Right atrium auricular region (tissue), 2 donors: ENCODE measurements at regions not wholly inside any gene's neighbourhood (a gene's known extent, or its start where the extent isn't known, plus 50 kb on each side); places are given as distances from the start of the nearest gene placed in this dataset.

Experiments
- DNase-seq: peaks from one replicate; pipeline ENCODE4 v3.0.0-alpha.2; 2019; ENCODE audit warnings: low spot score
- H3K27ac ChIP-seq, 2 donors: fragments of 200-600 bp; sonication (generic); 1 replicate in 1 of 2; 2 replicates in 1 of 2; pipeline ENCODE4 v1.5.1; 2016 to 2019
- H3K27me3 ChIP-seq, 2 donors: fragments of 200-600 bp; sonication (generic); one replicate each; pipeline versions ENCODE4 v1.5.1 to v1.6.0; 2017 to 2019
- H3K36me3 ChIP-seq: fragments of 200-600 bp; sonication (generic); one replicate; pipeline ENCODE4 v1.5.1; 2016
- H3K4me1 ChIP-seq, 2 donors: fragments of 200-600 bp; sonication (generic); one replicate each; pipeline versions ENCODE4 v1.5.1 to v1.6.0; 2017 to 2019
- H3K4me3 ChIP-seq, 2 donors: fragments of 200-600 bp; sonication (generic); 1 replicate in 1 of 2; 2 replicates in 1 of 2; pipeline ENCODE4 v1.5.1; 2017 to 2019; ENCODE audit warnings: mild to moderate bottlenecking in 1 of 2, moderate library complexity in 1 of 2
- H3K9me3 ChIP-seq, 2 donors: fragments of 200-600 bp; sonication (generic); one replicate each; pipeline ENCODE4 v1.5.1; 2019
- TF ChIP-seq, protein P1 (sequence below), 2 donors: fragments of 200-600 bp; sonication (generic); IDR thresholded peaks; one replicate each; pipeline ENCODE4 v1.5.1; 2019; ENCODE audit warnings: antibody characterized with exemption in 2 of 2

DNA sequence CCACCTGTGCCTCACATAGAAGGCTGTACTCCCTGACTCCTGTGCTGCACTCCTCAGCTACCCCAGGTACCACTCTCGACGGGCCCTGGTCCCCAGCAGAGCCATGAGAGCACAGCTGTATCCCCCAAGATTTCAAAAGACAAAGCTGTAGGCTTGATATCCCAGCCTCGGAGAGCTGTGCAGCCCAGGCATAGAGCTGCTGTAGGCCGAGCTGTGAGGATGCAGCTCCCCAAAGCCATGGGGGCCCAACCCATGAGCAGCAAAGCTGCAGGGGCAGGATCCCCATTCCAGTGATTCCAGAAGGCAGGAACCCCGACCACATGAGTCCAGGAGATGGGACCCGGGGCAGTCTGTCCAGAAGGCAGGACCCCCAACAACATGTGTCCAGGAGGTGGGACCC is 123.8 kb upstream of the CBLN2 start:
- no peak for DNase-seq
- no peak overlapping the region for H3K4me3 ChIP-seq
- no peaks in the 10 kb centered on the region for H3K4me1 ChIP-seq
- H3K9me3 ChIP-seq: no peaks in the 10 kb centered on the region
- H3K27me3 ChIP-seq: no peaks in the 10 kb centered on the region
- no peaks in the 10 kb centered on the region for H3K36me3 ChIP-seq
- no peak overlapping the region for H3K27ac ChIP-seq
- TF ChIP-seq, protein P1, sequence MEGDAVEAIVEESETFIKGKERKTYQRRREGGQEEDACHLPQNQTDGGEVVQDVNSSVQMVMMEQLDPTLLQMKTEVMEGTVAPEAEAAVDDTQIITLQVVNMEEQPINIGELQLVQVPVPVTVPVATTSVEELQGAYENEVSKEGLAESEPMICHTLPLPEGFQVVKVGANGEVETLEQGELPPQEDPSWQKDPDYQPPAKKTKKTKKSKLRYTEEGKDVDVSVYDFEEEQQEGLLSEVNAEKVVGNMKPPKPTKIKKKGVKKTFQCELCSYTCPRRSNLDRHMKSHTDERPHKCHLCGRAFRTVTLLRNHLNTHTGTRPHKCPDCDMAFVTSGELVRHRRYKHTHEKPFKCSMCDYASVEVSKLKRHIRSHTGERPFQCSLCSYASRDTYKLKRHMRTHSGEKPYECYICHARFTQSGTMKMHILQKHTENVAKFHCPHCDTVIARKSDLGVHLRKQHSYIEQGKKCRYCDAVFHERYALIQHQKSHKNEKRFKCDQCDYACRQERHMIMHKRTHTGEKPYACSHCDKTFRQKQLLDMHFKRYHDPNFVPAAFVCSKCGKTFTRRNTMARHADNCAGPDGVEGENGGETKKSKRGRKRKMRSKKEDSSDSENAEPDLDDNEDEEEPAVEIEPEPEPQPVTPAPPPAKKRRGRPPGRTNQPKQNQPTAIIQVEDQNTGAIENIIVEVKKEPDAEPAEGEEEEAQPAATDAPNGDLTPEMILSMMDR (IDR thresholded peaks at IDR 0.05): no peak

DNA sequence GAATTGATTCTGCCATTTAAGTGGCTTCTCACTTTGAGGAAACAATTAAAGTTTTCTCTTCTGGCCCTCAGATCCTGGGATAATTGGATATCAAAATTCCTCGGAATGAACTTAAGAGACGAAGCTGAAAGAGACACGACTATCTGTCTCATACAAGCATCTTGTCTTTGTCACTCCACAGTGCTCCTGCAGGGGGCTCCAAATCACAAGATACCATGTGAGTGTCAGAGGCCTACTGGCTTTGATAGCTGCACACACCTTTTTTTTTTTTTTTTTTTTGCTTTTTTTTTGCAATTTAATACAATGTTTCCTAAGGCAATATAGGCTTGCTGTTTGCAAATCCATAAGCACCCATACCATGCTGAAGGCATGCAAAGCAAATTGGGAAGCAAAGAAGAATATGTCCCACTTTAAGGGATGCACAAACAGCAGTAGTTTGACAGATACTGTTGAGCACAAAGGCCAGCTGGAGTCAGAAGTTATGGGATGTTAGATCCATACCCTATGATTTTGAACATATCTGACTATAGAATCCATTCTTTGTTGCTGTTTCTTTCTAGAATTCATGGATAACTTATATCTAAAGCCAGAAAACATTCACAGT is 109.0 kb upstream of the CBLN2 start:
- H3K36me3 ChIP-seq: no peaks in the 10 kb centered on the region
- no peaks in the 10 kb centered on the region for H3K4me1 ChIP-seq
- H3K4me3 ChIP-seq: no peak overlapping the region
- no peaks in the 10 kb centered on the region for H3K27me3 ChIP-seq
- no peak for DNase-seq
- no peak overlapping the region for H3K27ac ChIP-seq
- H3K9me3 ChIP-seq: no peaks in the 10 kb centered on the region
- TF ChIP-seq, protein P1 (IDR thresholded peaks at IDR 0.05): peak in 1 of 2 donors; percentile 18

DNA sequence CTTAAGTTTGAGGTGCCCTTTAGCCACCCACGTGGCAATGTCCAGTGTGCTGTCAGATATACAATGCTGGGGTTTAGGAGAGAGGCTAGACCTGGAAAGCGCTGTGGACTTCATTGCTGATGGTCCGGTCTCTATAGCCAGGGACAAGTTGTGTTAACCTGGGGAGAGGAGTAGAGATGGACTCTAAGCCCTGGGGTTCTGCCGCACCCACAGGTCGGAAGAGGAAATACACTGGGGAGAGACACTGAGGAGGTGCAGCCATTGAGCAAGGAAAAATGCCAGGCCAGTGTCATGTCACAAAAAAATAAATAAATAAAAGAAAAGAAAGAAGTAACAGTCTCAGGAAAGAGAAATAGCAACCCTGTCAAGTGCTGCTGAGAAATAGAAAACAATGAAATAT is 106.9 kb upstream of the CBLN2 start:
- no peak for DNase-seq
- Histone ChIP-seq H3K4me3 (no peak overlapping the region), H3K27ac (no peak overlapping the region), H3K36me3 (no peaks in the 10 kb centered on the region), H3K9me3 (no peaks in the 10 kb centered on the region), H3K4me1 (no peaks in the 10 kb centered on the region), H3K27me3 (no peaks in the 10 kb centered on the region)
- TF ChIP-seq, protein P1 (IDR thresholded peaks at IDR 0.05): no peak

DNA sequence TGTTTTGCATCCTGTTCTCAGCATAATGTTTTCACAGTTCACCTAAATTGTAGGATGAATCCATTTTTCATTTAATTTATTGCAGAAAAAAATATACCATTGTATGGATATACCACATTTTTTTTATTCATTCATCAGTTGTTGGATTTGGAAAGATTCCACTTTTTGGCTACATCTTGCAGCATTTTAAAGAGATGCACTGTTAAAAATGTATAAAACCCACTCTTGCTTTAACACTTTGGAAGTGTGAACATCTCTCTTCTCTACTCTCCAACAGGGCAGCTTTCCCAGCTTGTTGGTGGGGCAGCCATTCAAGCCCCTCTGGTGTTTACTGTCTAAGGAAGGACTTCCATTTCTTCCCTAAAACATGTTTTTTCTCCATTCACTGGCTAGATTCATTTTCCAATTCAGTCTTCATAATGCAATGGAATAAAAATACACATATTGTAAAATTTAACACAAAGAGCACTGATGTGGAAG is 104.4 kb upstream of the CBLN2 start:
- Histone ChIP-seq H3K9me3 (no peaks in the 10 kb centered on the region), H3K27me3 (no peaks in the 10 kb centered on the region), H3K4me1 (no peaks in the 10 kb centered on the region), H3K4me3 (no peak overlapping the region), H3K36me3 (no peaks in the 10 kb centered on the region), H3K27ac (no peak overlapping the region)
- TF ChIP-seq, protein P1 (IDR thresholded peaks at IDR 0.05): no peak
- DNase-seq: no peak

DNA sequence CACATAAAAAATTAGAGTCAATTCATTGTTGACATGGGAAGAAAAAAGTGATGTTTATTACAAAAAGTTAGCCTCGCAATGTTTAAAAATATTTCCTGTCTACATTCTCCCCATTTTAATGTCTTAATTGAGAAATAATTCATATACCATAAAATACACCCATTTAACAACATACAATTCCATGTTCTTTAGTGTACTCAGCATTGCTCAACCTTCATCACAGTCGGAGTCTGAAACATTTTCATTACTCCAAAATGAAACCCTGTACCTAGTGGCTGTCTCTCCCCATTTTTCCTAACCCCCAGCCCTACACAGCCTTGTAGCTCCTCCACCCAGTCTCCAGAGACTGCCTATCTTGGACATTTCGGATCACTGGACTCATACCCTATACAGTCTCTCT is 103.9 kb upstream of the CBLN2 start:
- no peaks in the 10 kb centered on the region for H3K36me3 ChIP-seq
- no peak overlapping the region for H3K4me3 ChIP-seq
- no peaks in the 10 kb centered on the region for H3K4me1 ChIP-seq
- H3K27me3 ChIP-seq: no peaks in the 10 kb centered on the region
- TF ChIP-seq, protein P1 (IDR thresholded peaks at IDR 0.05): no peak
- no peak for DNase-seq
- no peaks in the 10 kb centered on the region for H3K9me3 ChIP-seq
- H3K27ac ChIP-seq: no peak overlapping the region

DNA sequence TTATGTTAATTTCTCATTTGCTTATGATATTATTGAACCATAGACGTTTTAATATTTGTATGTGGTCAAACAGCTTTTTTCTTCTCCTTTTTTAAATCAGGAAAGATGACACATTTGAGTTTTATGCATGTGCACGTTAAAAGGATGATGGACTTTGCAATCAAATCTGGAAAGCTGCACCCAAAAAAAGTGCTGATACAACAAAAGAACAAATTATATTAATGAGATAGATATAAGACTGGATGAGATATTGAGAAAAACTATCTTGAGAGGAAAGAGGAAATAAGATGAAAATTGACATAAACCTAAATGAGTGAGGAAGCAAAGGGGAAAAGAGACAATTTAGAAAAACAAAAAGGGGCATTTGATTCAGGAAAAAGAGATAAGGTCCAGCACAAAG is 96.4 kb upstream of the CBLN2 start:
- no peaks in the 10 kb centered on the region for H3K36me3 ChIP-seq
- no peaks in the 10 kb centered on the region for H3K4me1 ChIP-seq
- DNase-seq: no peak
- no peaks in the 10 kb centered on the region for H3K27me3 ChIP-seq
- H3K4me3 ChIP-seq: peak overlapping the region in 1 of 2 donors; percentile 6
- TF ChIP-seq, protein P1 (IDR thresholded peaks at IDR 0.05): no peak
- no peak overlapping the region for H3K27ac ChIP-seq
- H3K9me3 ChIP-seq: no peaks in the 10 kb centered on the region
